ENCODE measurements at regions not wholly inside any gene's neighbourhood (a gene's known extent, or its start where the extent isn't known, plus 50 kb on each side); places are given as distances from the start of the nearest gene placed in this dataset.

DNA sequence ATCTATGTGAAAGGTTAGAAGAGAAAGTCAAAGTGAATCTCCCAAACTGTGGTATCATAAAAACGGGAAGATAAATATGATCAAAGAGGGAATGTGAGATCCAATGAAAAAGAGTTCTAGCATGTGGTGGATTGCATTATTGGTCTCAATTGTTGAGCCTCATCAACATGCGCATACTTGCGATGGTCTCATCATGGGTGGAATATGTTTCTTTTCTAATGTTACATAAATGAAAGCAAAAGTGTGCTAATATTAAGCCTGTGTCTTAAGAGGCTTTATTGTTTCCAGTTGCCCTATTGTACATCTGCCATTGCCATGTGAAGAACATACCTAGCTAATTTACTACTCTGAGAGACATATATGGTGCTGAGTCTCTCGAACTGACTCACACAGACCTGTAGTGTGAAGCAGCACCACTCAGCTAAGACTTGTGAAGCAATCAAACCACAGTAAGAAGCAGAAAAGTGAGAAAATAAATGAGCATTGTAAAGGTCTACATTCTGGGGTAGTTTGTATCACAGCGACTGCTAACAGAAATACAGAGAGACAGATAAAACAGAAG lies 645.5 kb upstream of the PCDH15 start:
- TF ChIP-seq, protein P1, sequence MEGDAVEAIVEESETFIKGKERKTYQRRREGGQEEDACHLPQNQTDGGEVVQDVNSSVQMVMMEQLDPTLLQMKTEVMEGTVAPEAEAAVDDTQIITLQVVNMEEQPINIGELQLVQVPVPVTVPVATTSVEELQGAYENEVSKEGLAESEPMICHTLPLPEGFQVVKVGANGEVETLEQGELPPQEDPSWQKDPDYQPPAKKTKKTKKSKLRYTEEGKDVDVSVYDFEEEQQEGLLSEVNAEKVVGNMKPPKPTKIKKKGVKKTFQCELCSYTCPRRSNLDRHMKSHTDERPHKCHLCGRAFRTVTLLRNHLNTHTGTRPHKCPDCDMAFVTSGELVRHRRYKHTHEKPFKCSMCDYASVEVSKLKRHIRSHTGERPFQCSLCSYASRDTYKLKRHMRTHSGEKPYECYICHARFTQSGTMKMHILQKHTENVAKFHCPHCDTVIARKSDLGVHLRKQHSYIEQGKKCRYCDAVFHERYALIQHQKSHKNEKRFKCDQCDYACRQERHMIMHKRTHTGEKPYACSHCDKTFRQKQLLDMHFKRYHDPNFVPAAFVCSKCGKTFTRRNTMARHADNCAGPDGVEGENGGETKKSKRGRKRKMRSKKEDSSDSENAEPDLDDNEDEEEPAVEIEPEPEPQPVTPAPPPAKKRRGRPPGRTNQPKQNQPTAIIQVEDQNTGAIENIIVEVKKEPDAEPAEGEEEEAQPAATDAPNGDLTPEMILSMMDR (conservative IDR thresholded peaks at IDR 0.05), result no peak
- TF ChIP-seq EZH2 (IDR thresholded peaks at IDR 0.05; ENCODE audit: low read depth), result no peak
